Stimulated activated CD4-positive, alpha-beta T cell treated with anti-CD3 and anti-CD28 coated beads, Interleukin-12 subunit alpha, Interleukin-12 subunit beta, amount 100 ng/mL, for 48 hours (primary cell): ENCODE measurements at regions not wholly inside any gene's neighbourhood (a gene's known extent, or its start where the extent isn't known, plus 50 kb on each side); places are given as distances from the start of the nearest gene placed in this dataset.
"Not testable (repeated sequence)": the region's sequence is repeated elsewhere in the genome, so short reads cannot be mapped to it uniquely, and the experiment has no call there.

ENCODE experiments used
- DNase-seq, 3 donors: peaks; one replicate each; pipeline ENCODE4 v3.0.0-alpha.2; 2020; ENCODE audit warnings: low read depth in 2 of 3, low spot score in 1 of 3

DNA sequence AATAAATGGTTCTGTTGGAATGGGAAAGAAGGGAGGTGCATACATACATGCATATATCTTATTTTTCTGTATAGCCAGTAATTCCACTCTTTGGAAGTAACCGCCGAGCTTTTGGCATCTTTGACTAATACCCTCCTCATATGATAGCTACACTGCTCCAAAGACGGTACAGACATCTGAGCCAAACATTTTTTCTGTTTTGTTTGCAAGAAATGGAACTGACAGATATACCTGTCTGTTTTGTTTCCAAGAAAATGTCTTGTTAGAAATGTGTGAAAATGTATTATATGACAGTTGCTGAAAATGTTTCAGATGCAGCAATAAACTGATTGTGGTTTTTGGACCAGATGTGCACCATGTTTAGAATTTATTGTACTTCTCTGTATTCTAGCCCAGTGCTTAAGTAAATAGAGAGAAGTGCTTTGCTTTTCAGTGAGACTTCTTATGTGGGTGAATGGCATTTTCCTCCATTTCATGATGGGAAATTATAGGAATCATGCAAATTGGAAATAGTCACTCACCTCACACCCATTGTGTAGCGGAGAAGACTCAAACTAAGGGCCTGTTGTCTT lies 396.9 kb downstream of the KCNRG start:
- DNase-seq = no peak

DNA sequence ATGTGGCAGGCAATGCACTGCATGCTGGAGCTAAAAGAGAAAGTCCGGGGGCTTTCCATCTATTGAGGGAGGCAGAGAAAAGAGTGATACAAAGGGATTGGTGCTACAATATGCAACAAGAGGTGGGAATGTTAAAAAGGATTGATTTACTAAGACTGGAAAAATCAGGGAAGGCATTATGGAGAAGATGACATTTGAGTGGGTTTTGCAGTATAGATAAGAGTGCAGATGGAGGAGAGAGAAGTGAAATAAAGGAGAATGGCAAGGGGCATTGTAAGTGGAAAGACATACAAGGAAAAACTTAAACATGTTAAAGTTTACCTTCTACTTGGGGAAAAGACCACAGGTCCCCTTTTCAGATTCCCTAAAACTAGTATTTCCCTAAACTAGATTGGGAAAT lies 399.4 kb downstream of the KCNRG start:
- no peak for DNase-seq

DNA sequence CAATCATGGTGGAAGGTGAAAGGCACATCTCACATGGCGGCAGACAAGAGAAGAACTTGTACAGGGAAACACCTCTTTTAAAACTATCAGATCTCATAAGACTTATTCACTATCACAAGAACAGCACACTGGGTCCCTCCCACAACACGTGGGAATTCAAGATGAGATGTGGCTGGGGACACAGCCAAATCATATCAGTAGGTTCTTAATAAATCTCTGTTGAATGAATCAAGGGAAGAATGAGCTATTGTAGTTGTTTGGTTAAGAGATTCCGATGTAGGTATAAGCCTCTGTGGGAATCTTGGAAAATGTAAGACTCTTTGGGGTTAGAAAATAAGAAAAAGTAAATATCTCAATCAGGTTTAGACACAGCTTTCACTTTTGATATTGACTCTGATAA lies 400.2 kb downstream of the KCNRG start:
- DNase-seq = no peak

DNA sequence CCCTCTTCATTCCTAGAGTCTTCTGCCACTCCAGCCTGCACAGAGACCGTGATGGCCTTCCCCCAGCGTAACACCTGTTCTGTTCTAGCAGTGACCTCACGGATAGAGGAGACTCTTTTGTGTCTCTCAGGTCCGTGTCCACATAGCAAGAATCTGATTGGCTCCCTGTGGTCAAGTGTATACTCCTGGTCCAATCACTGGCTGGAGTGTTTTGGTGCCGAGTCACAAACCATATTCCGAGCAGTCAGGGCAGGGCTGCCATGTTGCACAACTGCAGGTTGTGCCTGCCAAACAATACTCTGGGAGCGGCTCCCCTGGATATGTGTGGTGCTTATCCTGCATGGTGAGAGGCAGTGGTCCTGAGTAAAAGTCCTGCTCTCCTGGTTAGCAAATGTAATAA lies 402.4 kb downstream of the KCNRG start:
- DNase-seq = no peak

DNA sequence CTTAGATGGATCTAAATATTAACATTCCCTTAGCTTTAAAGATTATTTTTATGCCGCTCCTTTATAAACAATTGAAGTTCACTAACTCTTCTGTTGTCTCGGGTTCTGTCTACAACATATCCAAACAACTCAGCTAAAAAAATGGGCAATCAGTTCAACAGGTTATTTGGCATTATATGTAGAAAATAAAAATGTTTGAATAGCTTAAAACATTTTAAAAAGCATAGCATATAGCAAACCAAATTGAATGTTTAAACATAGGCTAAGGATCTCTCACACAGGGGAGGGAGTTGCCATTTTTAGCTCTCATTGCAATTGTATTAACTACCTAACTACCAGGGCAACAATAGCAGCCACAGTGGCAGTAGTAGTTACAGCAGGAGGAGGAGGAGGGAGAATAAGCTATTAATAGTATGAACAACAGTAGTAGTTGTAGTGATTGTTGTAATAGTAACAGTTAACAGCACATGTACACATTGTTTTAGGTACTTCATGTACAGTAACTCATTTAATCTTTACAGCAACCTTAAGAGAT lies 404.2 kb downstream of the KCNRG start:
- no peak for DNase-seq

DNA sequence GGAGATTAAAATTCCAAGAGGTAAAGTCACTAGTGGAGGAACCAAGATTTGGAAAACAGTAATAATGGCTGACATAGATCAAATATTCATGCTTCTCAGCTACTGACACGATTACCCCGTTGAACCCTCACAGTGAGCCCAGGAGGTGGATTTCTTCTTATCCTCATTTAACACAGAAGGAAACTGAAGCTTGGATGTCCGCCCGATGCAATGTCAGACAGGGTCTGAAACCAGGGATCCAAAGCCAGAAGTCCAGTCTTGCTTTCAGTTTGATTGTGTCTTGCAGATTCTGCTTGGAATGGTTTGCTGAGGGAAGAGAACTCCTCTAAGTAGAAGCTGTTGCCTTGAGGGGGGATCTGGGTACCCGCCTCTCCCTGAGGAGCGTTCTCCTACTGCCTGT lies 404.7 kb downstream of the KCNRG start:
- no peak for DNase-seq

DNA sequence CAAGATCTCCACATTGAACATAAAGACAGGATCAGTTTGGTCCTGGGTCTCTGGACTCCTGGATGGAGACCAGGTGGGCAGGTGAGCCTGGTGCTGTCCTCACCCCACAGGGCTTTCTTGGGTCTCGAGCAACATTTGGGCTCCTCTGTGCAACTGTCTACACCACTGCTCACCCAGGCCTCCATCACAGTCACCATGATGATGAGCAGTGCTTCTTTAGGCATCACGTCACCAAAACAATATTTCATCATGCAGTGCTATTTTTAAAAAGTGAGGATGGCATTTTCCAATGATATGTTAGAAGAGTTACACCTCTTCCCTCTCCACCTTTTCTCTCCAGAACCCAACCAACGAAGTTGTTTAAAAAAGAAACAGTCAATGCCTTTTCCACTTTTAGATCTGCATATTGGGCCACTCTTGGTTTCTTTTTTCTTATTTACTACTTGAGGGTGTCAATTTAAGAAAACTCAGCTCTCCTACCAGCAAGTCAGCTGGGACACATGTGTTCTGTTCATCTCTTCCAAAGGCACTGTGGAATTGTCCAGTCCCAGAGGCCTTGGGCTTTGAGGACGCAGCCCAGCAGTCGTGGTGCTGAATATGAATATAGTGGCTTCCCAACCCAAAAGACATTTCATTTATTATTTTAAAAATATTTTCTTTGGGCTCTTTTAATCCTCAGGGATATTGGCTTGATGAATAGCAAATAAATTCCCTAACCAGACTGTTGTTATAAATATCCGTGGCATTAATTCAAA lies 405.7 kb downstream of the KCNRG start:
- DNase-seq = no peak

DNA sequence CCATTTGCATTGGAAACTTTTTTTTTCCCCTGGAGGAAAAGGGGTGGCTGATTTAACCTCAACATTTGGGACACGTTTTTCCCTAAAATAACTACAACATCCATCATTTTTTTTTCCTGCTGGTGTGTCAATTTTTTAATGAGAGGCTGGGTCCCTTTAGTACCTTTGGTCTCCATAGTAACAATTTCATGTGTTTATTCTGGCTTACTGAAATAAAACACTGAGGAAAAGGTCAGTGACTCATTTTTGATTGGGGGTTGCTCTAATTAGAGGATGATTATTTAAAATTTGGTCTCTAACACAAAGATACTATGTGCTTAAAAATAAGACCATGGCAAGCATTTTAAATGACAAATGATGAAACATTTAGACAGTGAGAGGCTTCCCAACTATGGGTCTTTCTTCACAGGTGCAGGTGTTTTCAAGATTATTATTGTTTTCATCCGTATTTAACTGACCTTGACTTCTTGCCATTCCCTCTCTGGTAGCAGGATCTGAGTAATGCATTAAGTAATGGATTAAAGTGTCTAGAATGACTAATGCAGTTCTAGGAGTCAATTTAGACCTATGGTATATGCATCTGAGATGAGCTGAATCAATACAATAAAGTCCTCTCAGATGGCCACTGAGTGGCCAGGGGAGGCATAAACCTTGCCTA lies 406.4 kb downstream of the KCNRG start:
- no peak for DNase-seq

DNA sequence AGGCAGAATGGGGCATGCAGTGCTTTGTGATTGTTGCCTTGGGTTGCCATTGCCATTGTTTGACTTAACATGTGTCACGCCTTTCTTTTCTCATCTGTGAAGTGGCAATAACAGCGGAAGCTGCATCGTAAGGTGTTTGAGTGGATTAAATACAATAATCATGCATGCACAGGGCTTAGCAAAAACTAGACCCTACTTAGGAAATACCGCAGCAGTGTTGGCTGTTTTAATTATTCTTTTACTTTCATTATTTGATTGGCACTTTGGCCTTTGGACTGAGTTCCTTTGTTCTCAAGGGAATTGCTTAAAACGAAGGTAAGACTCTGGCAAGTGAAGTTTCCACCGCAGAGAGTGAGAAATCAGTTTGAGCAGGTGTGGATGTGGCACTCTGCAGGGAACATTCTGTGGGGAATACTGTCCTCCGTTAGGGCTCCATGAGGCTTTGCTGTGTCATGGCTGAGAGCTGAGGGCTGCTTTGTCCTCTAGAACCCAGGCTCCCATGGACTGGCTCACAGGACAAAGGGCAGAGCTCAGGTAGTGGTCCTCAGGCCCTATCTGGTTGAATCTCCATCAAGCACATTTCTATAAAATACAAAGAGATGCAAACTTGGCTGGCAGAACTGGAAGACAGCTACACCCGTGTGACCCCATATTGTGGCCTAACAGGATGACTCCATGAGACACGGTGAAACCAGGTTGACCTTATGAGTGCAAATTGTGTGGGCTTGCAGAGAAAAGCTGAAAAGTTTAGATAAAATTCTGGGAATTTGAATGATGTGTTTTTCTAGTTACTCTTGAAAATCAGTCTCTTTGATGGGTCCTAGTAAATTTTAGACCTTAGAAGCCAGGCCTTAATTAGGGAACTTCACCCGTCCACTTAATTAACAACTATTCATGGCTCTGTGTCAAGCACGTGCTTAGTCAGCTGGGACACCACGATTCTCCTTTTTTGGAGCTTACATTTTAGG lies 407.2 kb downstream of the KCNRG start:
- no peak for DNase-seq

DNA sequence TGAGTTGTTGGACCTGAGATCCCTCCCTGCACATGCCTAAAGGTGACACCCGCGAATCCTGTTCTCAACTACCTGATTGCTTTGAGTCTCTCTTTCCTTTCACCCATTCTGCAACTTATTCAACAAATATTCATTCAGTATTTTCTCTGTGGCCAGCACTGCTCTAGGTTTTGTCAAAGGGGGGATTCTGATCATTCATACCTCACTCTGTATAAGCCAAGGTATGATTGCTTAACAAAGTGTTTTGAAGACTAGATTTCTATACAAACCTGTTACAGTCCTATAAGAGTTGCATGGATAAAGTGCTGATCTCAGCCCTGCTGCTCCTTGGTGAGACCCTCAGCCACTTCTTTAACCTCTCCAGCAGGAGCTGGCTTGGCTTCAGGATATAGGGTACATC lies 409.7 kb downstream of the KCNRG start:
- DNase-seq = no peak

DNA sequence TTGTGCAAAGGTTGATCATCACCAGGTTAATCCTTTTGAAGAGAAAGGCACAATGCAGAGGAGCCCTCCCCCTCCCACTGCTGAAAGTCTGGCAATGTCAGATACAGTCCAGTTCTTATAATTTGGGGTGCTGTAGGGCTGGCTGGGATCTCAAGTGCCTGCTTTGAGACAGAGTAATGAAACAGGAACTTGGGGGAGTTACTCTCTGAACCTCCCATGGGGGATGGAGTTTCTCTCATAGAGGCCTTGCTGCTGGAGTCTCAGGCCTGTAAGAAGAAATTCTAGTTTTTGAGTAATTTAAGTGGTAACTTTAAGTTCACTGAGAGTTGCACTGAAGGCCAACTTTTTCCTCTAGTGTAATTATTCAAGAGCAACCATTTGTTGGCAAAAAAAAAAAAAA lies 410.5 kb downstream of the KCNRG start:
- no peak for DNase-seq

DNA sequence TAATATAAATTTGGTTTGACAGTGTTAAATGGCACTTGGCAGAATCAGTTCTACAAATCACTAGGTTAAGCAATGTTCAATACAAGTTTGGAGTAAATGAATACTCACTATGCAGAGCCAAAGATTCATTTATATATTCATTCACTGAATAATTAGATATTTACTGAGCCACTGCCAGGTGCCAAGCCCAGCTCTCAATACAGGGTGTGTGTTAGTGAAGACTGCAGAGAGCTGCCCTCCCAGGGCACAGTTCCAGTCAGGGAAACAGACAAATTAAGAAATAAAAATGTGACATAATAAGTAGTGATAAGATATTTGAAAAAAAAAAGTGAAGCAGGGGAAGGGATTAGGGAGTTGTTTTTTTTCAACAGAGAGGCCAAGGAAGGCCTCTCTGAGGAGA lies 411.7 kb downstream of the KCNRG start:
- DNase-seq = no peak

DNA sequence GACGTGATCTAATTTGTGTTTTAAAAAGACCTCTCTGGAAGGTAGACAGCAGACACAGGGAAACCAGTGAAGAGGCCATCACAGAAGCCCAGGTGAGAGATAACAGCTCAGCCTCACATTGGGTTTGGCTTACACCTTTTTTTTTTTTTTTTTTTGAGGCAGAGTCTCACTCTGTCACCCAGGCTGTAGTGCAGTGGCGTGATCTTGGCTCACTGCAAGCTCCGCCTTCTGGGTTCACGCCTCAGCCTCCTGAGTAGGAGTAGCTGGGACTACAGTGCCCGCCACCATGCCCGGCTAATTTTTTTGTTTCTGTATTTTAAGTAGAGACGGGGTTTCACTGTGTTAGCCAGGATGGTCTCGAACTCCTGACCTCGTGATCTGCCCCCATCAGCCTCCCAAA lies 412.3 kb downstream of the KCNRG start:
- not testable (repeated sequence) for DNase-seq

DNA sequence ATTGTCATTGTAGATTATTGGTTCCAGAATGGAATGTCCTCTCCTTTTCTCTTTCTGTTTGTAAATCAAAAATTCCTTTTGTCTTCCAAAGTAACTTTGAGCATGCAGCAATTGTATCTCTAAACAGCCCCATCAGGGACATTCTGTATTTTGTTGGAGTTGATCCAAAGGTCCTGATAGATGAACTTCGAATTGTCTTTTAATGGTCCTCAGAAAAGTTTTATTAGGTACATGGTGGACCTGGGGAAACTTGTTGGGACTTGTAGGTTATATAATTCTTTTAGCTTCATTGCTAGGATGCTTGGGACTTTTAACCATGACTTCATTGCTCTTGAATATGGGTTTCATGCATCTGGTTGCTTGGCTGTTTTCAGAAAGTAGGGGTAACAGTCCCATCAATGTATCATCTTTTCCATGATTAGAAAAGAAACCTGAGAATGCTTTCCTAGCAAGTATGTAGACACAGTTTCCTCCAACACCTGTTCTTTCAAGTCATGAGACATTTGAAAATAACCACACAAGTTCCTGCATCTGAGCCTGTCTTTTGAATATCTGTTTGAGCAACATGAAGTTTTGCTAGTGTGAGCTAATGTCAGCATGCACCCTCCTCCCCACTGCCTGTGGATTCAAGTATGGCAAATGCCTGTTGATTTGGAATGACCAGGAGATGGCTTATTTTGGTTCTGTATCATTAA lies 413.1 kb downstream of the KCNRG start:
- DNase-seq = no peak

DNA sequence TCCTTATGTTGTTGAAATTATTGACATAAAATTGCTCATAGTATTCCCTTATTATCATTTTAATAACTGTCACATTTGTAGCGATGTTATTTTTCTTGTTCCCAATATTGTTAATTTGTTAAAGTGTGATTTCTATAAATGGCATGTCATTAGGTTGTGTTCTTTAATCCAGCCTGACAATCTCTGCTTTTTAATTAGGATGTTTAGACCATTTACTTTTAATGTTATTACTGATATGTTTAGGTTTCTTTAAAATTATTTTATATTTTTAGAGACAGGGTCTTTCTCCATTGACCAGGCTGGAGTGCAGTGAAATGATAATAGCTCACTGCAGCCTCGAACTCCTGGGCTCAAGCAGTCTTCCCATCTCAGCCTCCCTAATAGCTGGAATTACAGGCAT lies 408.5 kb downstream of the DLEU7 start:
- no peak for DNase-seq

DNA sequence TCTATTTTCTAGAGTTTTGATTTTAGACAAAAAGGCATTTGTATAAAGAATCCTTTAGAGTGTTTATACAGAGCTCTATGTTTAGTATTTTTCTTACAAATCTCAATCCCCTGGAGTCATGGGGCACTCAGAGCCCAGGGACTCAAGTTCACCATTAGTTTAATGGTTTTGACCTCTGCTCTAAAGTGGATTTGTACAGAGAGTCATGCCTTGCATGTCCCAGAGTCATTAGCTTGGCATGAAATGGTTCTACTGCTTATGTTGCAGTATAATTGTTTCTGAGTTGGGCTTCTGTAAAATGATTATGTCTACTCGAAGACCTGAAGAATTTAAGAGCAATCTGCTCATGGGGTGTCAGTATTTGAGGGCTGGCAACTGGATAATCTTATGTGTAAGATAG lies 406.2 kb downstream of the DLEU7 start:
- no peak for DNase-seq

DNA sequence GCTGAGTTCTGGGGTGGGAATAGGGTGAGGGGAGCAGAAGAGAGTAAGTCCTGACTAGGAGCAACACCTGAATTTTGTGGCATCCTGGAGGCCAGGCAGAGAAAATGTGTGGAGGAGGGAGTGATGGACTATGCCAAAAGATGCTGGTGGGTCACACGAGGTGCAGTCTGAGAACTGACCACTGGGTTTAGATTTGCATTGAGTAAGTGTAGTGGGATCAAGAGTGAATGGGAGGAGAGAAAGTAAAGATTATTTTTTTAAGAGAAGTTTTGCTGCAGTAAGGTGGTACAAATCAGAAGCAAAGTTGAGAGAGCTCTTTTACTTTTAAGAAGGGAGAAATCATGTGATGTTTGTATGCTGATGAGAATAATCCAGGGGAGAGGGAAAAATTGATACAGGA lies 405.1 kb downstream of the DLEU7 start:
- no peak for DNase-seq

DNA sequence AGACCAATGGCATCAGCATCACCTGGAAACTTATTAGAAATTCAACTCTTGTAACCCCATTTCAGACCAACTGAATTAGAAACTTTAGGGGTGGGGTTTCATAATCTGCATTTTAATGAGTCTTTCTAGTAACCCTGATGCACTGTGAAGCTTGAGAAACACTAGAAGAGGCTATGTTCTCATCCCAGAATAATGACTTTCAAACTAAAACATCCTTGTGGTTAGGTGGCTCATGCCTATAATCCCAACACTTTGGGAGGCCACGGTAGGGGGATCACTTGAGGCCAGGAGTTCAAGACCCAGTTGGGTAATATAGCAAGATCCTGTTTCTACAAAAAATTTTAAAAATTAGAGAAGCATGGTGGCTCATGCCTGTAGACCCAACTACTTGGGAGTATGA lies 402.4 kb downstream of the DLEU7 start:
- no peak for DNase-seq

DNA sequence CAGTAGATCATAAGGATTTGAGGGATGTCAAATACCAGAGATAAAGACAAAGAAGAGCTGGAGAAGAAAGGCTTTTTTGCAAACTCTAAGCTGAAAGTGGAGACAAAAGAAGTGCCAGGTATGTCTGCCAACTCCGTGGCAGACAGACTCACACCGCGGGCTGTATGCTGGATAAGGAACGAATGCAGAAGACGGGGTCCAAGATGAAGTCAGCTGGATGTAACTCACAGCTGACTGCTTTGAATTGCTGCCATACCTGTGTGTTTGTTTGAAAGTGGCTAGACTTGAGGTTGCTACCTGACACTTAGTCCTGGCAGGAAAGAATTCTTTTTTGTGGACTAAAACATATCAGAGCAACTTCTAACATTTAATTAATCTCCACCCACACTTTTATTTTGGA lies 398.8 kb downstream of the DLEU7 start:
- DNase-seq = no peak

DNA sequence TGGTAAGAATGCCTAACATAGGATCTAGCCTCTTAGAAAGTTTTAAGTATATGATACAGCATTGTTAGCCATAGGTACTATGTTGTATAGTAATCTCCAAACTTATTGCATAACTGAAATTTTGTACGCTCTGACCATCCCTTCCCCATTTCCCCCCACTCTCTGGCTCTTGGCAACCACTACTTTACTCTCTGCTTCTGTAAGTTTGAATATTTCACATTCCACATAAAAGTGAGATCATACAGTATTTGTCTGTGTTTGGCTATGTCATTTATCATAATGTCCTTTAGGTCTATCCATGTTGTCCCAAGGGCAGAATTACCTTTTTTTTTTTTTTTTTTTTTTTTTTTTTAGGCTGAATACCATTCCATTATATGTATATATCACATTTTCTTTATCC lies 396.9 kb downstream of the DLEU7 start:
- no peak for DNase-seq

DNA sequence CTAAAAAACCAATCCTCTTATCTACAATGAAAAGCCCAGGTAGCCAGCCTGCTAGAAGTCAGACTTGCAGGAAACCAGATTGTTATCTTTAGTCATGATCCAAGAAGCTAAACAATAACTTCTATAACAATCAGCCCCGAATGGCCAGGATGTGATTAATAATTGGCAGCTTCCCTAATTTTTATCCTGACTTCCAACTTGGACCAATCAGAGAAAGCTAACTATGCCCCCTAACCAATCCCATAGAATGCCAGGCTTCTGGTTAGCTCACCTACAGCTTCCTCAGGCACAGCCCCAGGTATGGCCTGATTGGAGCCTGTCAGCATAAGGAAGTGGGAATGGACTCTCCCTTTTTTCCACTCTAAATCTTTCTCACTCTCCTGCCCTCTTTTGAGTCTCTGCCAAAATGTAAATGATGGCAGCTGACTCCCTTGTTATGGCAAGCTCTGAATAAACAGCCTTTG lies 394.9 kb downstream of the DLEU7 start:
- no peak for DNase-seq
